ENCODE measurements at regions not wholly inside any gene's neighbourhood (a gene's known extent, or its start where the extent isn't known, plus 50 kb on each side); places are given as distances from the start of the nearest gene placed in this dataset.

DNA sequence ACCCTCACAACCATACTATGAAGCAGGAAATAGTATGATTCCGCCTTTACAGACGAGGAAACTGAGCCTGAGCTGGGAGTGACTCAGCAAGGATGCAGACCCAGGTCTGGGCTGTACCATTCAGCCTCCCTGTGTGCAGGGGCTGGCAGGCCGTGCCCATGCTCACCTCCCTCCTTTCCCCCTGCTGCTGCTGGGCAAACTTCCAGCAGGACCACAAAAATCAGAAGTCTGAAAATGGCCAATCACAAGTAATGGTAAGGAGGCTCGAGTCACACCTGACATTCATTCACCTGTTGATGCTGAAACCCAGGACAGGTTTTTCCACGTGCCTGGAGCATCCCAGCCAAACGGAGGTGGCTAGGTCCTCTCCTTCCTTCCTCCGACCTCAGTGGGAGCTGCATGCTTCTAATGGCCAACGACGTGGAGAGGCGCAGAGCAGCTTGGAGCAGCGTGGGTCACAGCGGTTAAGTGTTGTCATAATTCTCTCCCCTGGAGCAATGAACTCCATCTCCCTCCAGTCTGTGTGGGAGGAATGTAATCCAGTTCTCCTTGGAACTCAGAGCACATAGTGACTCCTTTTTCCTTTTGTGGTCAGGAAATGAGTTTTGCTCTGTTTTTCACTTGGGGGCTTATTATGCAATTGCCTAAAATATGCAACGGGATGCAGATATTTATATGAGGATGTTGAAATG lies 371.7 kb downstream of the BCOR start:
- no peak for TF ChIP-seq CEBPB (IDR thresholded peaks at IDR 0.05)
- no peak for TF ChIP-seq TAF1 (IDR thresholded peaks at IDR 0.05; ENCODE audit: low read depth)
- no peak for TF ChIP-seq CREB1 (IDR thresholded peaks at IDR 0.05; ENCODE audit: low read depth)
- no peak for TF ChIP-seq ZBTB7A (IDR thresholded peaks at IDR 0.05; ENCODE audit: low read depth)
- TF ChIP-seq, protein P1, sequence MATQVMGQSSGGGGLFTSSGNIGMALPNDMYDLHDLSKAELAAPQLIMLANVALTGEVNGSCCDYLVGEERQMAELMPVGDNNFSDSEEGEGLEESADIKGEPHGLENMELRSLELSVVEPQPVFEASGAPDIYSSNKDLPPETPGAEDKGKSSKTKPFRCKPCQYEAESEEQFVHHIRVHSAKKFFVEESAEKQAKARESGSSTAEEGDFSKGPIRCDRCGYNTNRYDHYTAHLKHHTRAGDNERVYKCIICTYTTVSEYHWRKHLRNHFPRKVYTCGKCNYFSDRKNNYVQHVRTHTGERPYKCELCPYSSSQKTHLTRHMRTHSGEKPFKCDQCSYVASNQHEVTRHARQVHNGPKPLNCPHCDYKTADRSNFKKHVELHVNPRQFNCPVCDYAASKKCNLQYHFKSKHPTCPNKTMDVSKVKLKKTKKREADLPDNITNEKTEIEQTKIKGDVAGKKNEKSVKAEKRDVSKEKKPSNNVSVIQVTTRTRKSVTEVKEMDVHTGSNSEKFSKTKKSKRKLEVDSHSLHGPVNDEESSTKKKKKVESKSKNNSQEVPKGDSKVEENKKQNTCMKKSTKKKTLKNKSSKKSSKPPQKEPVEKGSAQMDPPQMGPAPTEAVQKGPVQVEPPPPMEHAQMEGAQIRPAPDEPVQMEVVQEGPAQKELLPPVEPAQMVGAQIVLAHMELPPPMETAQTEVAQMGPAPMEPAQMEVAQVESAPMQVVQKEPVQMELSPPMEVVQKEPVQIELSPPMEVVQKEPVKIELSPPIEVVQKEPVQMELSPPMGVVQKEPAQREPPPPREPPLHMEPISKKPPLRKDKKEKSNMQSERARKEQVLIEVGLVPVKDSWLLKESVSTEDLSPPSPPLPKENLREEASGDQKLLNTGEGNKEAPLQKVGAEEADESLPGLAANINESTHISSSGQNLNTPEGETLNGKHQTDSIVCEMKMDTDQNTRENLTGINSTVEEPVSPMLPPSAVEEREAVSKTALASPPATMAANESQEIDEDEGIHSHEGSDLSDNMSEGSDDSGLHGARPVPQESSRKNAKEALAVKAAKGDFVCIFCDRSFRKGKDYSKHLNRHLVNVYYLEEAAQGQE (IDR thresholded peaks at IDR 0.05; ENCODE audit: low read depth) = no peak
- TF ChIP-seq, protein P2, sequence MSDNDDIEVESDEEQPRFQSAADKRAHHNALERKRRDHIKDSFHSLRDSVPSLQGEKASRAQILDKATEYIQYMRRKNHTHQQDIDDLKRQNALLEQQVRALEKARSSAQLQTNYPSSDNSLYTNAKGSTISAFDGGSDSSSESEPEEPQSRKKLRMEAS (IDR thresholded peaks at IDR 0.05) = no peak
- no peak for TF ChIP-seq TEAD4 (IDR thresholded peaks at IDR 0.05)
- TF ChIP-seq FOXM1 (IDR thresholded peaks at IDR 0.05; ENCODE audit: borderline replicate concordance, low read depth) = no peak
- no peak for TF ChIP-seq YY1 (IDR thresholded peaks at IDR 0.05; ENCODE audit: low read depth)
- no peak for TF ChIP-seq EGR1 (IDR thresholded peaks at IDR 0.05)
- no peak for TF ChIP-seq NFIC (IDR thresholded peaks at IDR 0.05)
- TF ChIP-seq EP300 (IDR thresholded peaks at IDR 0.05; ENCODE audit: borderline replicate concordance) = no peak
- TF ChIP-seq RAD21 (IDR thresholded peaks at IDR 0.05; ENCODE audit: low read depth) = no peak
- no peak for TF ChIP-seq TCF12 (IDR thresholded peaks at IDR 0.05; ENCODE audit: low read depth)
- TF ChIP-seq, protein P3, sequence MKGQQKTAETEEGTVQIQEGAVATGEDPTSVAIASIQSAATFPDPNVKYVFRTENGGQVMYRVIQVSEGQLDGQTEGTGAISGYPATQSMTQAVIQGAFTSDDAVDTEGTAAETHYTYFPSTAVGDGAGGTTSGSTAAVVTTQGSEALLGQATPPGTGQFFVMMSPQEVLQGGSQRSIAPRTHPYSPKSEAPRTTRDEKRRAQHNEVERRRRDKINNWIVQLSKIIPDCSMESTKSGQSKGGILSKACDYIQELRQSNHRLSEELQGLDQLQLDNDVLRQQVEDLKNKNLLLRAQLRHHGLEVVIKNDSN (IDR thresholded peaks at IDR 0.05) = no peak

DNA sequence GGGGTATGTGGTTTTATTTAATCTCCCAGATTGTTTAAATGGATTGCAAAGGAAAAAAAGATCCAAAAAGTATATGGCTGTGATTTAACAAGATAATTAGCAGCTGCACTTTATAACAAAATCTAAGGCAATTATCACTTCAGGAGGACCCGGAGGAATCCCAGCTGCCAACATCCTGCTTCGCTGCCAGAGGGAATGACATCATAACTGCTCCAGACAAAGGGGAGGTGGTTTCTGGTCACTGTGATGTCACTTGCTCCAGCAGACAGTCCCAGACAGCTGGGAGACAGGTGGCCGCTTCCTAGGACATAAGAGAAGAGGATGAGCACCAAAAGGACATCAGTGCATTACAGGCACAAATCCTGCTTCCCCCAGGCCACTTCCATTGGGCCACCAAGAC lies 371.0 kb downstream of the BCOR start:
- no peak for TF ChIP-seq TCF12 (IDR thresholded peaks at IDR 0.05; ENCODE audit: low read depth)
- TF ChIP-seq, protein P2 (IDR thresholded peaks at IDR 0.05) = no peak
- TF ChIP-seq TAF1 (IDR thresholded peaks at IDR 0.05; ENCODE audit: low read depth) = no peak
- TF ChIP-seq CREB1 (IDR thresholded peaks at IDR 0.05; ENCODE audit: low read depth) = no peak
- TF ChIP-seq FOXM1 (IDR thresholded peaks at IDR 0.05; ENCODE audit: borderline replicate concordance, low read depth) = no peak
- no peak for TF ChIP-seq YY1 (IDR thresholded peaks at IDR 0.05; ENCODE audit: low read depth)
- no peak for TF ChIP-seq ZBTB7A (IDR thresholded peaks at IDR 0.05; ENCODE audit: low read depth)
- no peak for TF ChIP-seq CEBPB (IDR thresholded peaks at IDR 0.05)
- TF ChIP-seq TEAD4 (IDR thresholded peaks at IDR 0.05) = no peak
- no peak for TF ChIP-seq EP300 (IDR thresholded peaks at IDR 0.05; ENCODE audit: borderline replicate concordance)

DNA sequence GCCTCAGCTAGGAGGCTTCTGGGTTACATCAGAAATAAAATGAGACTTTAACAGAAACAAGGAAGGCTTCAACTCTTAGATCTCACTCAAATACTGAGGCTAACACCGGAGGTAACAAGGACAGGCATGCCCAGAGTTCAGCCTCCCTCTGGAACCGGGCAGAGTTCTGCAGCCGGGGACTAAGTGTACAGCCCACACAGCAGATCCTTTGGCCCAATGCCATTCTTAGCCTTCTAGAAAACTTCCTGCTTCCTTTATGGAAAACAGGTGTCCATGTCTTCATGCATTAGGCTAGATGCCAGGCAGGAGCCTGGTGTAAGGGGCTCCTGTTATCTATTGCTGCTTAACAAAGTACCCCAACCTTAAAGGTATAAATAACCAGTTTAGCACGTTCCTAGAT lies 369.7 kb downstream of the BCOR start:
- TF ChIP-seq, protein P1 (IDR thresholded peaks at IDR 0.05; ENCODE audit: low read depth) = no peak
- no peak for TF ChIP-seq TCF12 (IDR thresholded peaks at IDR 0.05; ENCODE audit: low read depth)
- no peak for TF ChIP-seq EGR1 (IDR thresholded peaks at IDR 0.05)
- no peak for TF ChIP-seq TAF1 (IDR thresholded peaks at IDR 0.05; ENCODE audit: low read depth)
- no peak for TF ChIP-seq CEBPB (IDR thresholded peaks at IDR 0.05)
- no peak for TF ChIP-seq ZBTB7A (IDR thresholded peaks at IDR 0.05; ENCODE audit: low read depth)
- no peak for TF ChIP-seq NFIC (IDR thresholded peaks at IDR 0.05)
- TF ChIP-seq, protein P3 (IDR thresholded peaks at IDR 0.05) = no peak
- TF ChIP-seq, protein P2 (IDR thresholded peaks at IDR 0.05) = no peak
- TF ChIP-seq RAD21 (IDR thresholded peaks at IDR 0.05; ENCODE audit: low read depth) = no peak
- TF ChIP-seq EP300 (IDR thresholded peaks at IDR 0.05; ENCODE audit: borderline replicate concordance) = no peak
- TF ChIP-seq YY1 (IDR thresholded peaks at IDR 0.05; ENCODE audit: low read depth) = no peak
- TF ChIP-seq TEAD4 (IDR thresholded peaks at IDR 0.05) = no peak
- no peak for TF ChIP-seq FOXM1 (IDR thresholded peaks at IDR 0.05; ENCODE audit: borderline replicate concordance, low read depth)

DNA sequence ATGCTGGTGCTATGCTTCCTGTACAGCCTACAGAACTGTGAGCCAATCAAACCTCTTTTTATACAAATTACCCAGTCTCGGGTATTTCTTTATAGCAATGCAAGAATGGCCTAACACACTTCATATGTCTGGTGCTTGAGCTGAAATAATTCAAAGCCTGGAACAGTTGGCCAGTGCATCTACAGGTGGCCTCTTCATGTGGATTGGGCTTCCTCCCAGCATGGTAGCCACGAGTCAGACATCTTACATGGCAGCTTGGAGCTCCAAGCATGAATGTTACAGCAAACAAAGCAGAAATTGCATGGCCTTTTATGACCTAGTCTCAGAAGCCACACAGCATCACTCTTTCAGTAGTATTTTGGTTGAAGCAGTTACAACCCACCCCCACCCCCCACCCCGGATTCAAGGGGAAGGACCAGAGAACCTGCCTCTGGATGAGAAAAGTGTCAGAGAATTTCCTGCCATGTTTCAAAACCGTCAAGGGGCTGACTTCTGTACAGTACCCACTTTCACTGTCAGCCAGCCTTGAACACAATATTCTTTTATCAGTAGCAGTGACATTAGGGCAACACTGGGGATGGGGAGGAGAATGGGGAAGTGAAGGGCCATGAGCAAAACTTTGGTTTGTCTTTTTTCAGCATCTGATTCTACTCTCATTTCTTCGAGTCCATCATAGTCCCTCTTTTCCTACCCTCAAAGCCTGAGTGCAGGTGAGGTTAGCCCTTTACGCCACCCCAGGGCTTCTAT lies 368.7 kb downstream of the BCOR start:
- TF ChIP-seq CREB1 (IDR thresholded peaks at IDR 0.05; ENCODE audit: low read depth) (no peak), ZBTB7A (IDR thresholded peaks at IDR 0.05; ENCODE audit: low read depth) (no peak)
- TF ChIP-seq, protein P1 (IDR thresholded peaks at IDR 0.05; ENCODE audit: low read depth) = no peak
- TF ChIP-seq, protein P2 (IDR thresholded peaks at IDR 0.05) = no peak
- TF ChIP-seq, protein P3 (IDR thresholded peaks at IDR 0.05) = no peak

All from Ishikawa (cell line).